B cell (primary cell): ENCODE measurements at regions not wholly inside any gene's neighbourhood (a gene's known extent, or its start where the extent isn't known, plus 50 kb on each side); places are given as distances from the start of the nearest gene placed in this dataset.
"Not testable (repeated sequence)": the region's sequence is repeated elsewhere in the genome, so short reads cannot be mapped to it uniquely, and the experiment has no call there.

ENCODE experiments used
- CTCF ChIP-seq: fragments of 200-600 bp; IDR thresholded peaks from one replicate; pipeline ENCODE4 v1.8.0; 2022; ENCODE audit warnings: antibody characterized with exemption, mild to moderate bottlenecking
- EZH2 ChIP-seq: IDR thresholded peaks from 2 replicates; pipeline ENCODE4 v1.6.1; 2012; ENCODE audit warnings: borderline replicate concordance, low read depth, mild to moderate bottlenecking, moderate library complexity, low read length; ENCODE audit not compliant: insufficient read depth, poor library complexity, severe bottlenecking

- not testable (repeated sequence) for TF ChIP-seq CTCF, EZH2
Observed at GRCh38 chr7:67304846-67305245, 308.2 kb downstream of the TYW1 start.
